Amygdala (tissue), 56 donors: ENCODE measurements at regions not wholly inside any gene's neighbourhood (a gene's known extent, or its start where the extent isn't known, plus 50 kb on each side); places are given as distances from the start of the nearest gene placed in this dataset.
"Not testable (repeated sequence)": the region's sequence is repeated elsewhere in the genome, so short reads cannot be mapped to it uniquely, and the experiment has no call there.

ENCODE experiments used
- DNase-seq, 56 donors: peaks; one replicate each; lab custom pipeline; 2025; lab: John Stamatoyannopoulos, UW

DNA sequence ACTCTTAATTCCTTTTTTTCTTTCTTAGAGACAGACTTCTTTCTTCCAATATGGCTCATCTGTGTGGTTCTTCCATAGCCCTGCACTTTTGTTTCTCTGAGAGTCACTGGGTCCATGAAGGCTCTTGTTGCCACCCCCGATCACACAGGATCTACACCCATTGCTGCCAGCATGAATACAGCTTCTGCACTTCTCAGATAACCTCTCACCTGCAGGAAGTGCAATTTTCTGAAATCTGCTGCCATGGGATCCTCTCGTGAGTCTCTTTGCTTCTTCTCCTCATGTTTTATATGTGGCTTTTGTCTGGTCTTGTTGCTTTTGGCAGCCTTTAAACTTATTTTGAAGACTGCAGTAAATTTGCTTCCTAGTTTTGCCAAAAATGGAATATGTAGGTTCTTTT, 171.2 kb downstream of the TMEM167A start:
- DNase-seq, result no peak

DNA sequence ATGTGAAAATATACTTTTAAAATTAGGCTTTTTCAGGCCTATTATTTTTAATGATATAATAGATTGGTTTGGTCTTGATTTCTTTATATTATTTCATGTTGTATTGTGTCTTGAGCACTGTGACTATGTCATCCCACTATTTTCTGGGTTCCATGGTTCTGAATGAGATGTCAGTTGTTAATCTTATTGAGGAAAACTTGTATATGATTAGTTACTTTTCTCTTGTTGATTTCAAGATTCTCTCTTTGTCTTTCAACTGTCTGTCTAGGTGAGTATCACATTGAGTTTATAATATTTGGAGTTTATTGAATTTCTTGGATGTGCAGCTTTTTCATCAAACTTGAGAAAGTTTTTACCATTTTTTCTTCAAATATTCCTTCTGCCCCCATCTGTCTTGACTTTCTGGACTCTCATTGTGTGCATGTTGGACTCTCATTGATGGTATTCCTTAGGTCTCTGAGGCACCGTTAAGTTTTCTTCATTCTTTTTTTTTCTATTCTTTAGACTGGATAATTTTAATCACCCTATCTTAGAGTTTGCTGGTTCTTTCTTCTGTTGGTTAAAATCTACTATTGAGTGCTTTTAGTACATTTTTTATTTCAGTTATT, 175.8 kb downstream of the TMEM167A start:
- no peak for DNase-seq

DNA sequence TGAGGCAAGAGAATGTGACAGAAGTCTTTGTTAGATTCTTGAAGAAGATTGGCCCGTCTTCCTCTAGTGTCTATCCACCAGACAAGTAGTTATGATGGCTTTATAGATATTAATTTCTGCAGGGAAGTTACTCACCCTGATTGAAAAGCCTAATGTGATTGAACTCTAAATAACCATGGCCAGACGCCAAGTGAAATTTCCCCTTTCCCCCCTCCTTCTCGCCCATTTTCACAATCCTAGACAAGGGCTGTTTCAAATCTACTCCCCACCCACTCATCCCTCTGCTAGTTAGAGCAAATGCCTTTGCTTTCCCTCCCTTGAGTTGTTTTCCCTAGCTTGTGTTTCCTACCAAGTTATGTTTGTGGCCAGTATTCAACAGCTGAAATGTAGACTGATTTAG, 182.5 kb downstream of the TMEM167A start:
- DNase-seq, result peak in 2 of 56 donors; percentile 2 to 3

DNA sequence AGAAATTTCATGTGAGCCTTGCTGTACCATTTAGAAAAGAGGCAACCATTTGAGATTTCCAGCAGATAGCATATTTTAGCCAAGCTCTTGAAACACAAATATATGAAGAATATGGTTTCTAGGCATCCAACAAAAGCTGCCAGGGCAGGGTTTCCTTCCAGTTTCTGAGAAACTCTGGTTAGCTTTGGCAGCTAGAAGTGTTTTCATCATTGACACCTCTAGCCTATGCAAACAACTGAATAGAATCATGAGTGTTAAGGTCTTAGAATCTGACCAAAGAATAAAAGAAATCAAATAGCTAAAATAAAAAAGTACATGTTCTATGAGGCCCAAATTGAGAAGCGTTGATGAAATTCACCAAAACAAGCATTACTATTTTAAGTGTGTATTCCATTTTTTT, 188.1 kb downstream of the TMEM167A start:
- no peak for DNase-seq

DNA sequence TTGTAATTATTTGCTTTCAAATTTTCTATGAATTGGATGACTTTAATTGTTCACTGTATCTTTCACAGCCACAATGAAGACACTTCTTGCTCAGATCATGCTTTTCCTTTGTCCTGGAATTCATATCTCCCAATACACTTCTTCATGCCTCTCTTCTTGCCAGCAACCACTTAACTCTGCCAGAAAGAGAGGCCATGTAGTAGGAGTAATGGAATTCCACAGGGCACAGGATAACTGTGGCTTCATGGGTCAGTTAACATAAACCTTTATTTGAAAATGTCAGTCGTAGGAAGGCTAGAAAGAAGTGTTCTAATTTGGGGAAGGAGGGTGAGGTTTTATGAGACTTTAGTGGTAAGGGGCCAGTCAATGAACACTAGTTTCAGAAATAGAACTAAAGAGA, 190.3 kb downstream of the TMEM167A start:
- DNase-seq, result no peak

DNA sequence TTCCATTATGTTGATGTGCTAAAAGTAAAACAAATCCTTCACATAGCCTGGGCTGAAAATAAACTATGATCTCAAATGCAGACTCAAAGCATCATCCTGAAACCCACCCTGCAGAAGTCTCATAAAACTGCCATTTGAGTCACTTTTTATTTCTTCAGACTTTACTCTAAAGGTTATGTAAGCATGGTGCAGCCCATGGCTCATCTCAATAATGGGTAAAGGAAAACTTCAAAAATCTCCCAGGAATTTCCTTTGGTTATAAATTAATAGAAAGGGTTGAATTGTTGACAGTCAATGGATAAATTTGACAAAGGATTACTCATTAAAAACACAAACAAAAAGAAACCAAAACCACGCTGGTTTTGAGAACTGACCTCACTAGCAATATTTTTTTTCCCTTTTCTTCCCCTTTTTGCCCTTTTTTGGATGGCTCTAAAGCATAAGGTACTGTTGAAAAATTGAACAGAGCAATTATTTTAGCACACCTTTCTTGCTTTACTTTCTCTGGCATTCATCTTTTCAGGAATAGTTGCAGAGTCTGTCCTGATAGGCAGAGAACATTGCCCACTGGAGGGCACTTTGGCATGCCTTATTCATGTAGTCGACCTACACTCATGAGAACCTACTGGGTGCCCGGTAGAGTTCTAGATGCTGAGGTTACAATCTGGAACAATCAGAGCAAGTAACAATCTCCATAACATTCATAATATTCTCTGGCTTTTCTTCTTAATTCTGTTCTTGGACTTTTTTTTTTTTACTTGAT, 191.4 kb downstream of the TMEM167A start:
- DNase-seq, result peak in 3 of 56 donors; percentile 7 to 35 (median 15)

DNA sequence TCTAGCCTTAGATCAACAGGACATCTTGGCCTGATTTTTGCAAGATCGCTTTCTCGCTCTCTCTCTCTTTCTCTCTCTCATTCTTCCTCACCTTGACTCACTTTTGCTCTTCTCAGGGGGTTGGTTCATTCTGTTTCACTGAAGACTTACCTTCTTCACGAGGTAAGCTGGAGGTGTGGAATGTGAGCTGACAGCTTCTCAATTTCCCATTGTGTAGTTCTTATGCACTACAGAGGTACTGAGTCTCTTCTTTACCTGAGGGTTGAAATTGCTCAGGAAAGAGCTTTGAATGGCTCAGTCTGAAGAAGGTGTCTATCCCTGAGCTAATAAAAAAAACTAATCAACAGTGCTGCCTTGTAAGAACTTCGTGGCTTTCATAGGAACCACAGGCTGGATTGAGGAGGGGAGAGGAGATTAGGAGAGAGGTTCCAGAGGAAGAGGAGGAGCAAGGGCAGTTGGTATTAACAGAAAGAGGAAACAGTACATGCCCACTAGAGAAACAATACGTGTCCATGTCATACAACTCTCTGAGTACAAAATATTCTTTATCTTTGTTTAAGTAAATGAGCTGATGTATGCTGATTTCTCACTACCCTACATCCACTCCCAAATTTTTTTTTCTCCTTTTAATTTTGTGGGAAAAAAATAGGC, 192.2 kb downstream of the TMEM167A start:
- no peak for DNase-seq

DNA sequence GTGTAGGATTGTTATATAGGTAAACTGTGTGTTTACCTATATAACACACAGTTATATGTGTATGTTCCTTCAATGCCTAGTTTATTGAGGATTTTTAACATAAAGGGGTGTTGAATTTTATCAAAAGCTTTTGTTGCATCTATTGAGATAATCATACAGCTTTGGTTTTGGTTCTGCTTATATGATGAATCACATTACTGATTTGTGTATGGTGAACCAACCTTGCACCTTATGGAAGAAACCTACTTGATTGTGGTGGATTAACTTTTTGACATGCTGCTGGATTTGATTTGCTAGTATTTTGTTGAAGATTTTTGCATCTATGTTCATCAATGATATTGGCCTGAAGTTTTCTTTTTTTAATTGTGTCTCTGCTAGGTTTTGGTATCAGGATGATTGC, 194.9 kb downstream of the TMEM167A start:
- no peak for DNase-seq

DNA sequence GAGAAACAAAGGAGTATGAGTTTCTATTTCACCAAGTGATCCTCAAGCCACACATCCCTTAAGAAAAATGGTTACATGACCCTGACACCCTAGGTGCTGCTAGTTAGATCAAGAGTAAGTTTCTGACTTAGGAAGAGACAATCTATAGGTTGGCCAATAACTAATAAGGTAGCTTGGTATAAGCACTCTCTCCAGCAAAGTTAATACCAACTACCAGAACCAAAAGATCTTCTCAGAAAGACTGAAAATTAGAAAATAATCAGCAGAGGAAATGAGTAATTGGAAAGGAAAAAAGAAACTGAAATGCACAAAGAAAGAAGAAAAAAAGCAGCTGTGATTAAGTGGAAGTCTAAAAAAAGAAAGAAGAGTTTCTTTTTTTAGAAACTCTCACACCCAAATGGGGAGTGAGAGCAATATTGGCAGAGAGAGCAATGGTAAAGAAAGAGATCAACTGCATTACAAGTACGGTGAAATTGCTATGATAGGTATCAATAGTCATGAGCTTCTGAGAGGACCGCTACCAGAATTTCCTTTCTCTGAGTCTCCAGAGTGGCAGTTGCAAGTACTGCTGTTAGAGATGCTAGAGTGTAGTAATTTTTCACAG, 195.5 kb downstream of the TMEM167A start:
- DNase-seq, result no peak

DNA sequence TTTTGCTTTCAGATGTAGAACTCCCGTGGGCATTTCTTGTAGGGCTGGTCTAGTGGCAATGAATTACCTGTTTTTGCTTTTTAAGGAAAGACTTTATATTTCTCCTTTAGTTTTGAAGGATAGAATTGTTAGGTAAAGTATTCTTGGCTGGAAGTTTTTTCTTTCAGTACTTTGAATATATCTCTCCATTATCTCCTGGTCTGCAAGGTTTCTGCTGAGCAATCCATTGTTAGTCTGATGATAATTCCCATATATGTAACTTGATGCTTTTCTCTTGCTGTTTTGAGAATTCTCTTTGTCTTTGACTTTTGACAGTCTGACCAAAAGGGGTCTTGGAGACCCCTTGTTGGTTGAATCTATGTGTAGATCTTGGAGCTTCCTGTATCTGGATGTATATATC, 198.1 kb downstream of the TMEM167A start:
- no peak for DNase-seq

DNA sequence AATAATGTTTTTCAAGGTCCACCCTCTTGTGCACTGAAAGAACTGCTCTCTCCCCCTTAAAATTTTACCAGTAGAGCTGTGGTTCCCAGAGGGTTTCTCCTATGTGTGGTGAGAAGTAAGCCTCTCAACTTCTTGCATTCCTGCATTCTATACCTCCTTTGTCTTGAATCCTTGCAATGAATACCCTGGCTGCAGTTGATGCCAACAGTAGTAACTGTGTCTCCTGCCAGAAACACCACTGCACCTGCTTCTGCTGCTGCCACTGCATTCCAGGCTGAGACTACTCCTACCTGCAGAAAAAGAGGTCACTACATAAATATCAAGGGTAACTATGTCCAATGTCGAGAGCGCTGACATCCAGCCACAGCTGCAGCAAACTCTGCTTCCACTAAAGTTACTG, 203.7 kb downstream of the TMEM167A start:
- no peak for DNase-seq

DNA sequence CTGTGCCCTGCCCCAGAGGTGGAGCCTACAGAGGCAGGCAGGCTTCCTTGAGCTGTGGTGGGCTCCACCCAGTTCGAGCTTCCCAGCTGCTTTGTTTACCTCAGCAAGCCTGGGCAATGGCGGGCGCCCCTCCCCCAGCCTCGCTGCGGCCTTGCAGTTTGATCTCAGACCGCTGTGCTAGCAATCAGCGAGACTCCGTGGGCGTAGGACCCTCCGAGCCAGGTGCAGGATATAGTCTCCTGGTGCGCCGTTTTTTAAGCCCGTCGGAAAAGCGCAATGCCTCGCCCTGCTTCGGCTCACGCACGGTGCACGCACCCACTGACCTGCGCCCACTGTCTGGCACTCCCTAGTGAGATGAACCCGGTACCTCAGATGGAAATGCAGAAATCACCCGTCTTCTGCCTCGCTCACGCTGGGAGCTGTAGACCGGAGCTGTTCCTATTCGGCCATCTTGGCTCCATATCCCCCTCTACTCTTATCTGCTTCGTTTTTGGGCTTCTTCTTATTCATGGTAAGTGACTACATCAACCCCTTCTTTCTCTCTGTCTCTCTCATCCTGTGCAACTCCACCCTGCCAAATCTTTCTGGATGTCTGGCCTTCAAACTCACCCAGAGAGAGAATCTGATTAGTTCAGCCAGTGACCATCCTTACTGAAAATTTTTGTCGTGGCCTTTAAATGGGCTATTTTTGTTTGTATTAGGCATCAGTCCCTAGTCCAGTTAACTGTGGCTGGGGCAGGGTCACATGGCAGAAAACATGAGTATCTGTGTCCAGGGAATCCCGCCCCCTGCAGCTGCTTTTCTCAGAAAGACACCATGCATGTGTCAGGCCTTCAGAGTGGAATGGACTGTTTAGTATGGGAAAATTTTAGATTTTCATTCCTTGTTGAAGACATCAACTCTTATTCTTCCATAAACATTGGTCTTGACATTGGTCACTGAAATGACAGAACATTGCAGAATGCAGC, 204.6 kb downstream of the TMEM167A start:
- DNase-seq, result not testable (repeated sequence)

DNA sequence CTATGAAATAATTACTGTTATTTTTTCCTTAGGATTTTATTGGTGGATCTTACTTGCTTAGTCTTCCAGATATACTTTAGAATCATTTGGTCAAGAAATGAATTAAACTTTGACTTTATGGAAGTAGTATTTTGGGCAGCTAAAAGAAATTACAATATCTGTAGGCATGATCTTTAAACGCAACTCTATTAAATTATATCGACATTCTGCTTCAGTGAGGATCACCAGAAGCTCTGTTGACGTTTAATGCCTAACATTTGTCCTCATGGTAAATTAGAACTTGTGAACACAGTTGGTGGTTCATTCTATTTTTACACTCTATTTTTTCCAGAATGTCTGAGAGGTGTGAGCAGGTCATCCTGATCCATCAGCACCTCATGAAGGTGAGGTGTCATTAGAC, 211.6 kb downstream of the TMEM167A start:
- DNase-seq, result no peak

DNA sequence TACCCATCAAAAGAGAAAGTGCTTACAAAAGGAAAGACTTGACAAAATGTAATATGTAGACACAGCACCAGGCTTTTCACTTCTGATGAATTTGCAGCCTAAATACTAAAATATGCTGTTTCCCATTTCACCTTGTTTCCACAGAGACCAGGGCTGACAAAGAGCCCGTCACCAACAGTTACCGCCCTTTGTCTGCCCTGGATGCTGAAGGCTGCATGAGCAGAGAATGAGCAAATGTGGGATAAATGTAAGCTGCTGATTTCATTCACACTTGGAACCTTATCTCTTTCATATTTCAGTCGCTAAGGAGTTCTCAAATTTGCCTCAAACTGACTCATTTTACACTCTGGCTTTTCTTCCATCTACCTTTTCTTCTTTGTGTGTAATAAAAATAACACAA, 213.9 kb downstream of the TMEM167A start:
- DNase-seq, result peak in 3 of 56 donors; percentile 0 to 30 (median 11)

DNA sequence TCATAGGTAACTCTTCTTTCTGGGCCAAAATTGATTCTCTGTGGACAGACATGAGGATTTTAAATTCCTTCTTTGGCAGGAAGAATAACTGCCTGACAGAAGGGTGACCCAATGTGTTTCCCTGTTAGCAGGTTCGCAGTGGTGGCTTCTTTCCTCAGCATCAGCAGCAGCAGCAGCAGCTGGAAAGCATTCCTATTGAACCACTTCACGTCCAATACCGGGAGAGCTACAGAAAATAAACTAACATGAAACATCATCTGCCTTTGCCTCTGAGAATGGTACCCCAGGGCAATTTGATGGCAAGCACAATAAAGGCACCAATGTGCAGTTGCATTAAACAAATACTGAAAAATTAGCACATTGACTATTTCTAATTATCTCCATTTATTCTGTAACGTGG, 214.5 kb downstream of the TMEM167A start:
- no peak for DNase-seq

DNA sequence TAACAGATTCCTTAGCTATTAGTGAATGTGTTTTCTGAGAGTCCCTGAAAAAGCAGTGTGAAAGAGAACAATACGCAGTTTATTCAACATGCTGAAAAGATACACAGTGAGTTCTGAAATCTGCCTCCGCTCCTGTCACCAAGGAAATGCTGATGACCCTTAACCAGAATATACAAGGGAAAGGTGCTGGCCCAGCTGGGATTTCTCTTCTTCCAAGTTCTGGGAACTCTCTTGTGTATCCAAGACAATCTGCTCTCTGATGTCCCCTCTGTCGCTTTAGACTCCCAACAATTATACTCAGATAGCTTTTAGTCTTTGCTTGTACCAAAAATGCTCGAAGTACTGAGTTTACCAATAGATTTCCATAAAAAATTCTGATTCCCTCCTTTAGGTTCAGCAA, 214.9 kb downstream of the TMEM167A start:
- DNase-seq, result peak in 4 of 56 donors; percentile 2 to 18 (median 12)

DNA sequence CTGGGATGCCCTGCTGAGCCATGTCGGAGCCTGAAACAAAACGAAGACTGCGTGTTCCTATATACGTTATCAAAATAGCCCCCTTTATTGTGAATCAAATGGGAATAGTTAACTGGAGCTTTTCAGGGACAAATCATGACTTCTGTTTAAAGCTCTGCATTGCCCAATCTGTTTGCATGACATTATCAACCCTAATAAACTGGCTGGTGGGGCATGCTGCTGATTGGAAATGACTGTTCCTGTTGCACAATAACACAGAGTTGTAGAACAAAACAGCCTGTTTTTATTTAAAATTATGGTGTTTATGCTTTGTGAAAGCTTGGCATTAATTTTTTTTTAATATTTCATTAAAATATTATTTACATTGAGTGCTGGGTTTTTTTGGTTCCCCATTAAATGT, 215.5 kb downstream of the TMEM167A start:
- no peak for DNase-seq

DNA sequence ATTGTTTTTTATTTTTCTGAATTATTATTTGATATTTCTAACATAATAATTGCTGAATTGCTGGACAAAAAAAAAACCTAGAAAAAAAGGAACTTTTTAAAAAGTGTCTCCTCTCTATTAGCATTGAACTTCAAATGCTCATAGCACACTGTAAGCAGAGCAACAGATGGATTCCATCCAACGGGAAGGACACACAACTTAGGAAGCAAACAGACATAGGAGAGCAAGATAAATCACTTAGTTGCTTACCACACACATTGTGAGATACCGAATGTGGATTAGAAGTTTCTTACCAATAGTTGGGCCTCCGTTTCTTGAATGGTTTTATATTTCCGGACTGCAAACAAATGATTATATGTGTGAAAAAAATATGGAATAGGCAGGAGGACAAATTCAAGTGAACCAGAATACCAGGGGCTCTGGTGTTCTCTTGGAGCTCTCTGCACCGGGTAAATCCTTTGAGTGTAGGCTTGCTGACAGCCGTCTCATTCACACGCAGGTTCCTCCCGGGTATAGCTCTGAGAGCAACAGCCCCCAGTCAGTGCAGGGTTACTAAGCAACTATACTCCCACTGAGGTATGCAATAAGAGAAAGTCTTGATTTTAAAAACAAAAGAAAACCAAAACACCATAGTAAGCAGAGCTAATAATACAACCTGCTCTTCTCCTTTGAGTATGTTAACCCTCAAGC, 217.6 kb downstream of the TMEM167A start:
- peak in 13 of 56 donors; percentile 13 to 49 (median 19) for DNase-seq
